ENCODE measurements at regions not wholly inside any gene's neighbourhood (a gene's known extent, or its start where the extent isn't known, plus 50 kb on each side); places are given as distances from the start of the nearest gene placed in this dataset.

GRCh38 chr9:8140557-8140956 is 341.0 kb upstream of the DMAC1 start:
- no peak for DNase-seq (ENCODE audit: low read depth)
- no peak for TF ChIP-seq CTCF (conservative IDR thresholded peaks at IDR 0.05; ENCODE audit: low read depth, low read length)
- H3K4me3 ChIP-seq (ENCODE audit: low read length), result no peak overlapping the region

GRCh38 chr9:8139756-8140155 is 340.2 kb upstream of the DMAC1 start:
- TF ChIP-seq CTCF (conservative IDR thresholded peaks at IDR 0.05; ENCODE audit: low read depth, low read length), result no peak
- no peak for DNase-seq (ENCODE audit: low read depth)
- H3K4me3 ChIP-seq (ENCODE audit: low read length), result no peak overlapping the region

GRCh38 chr9:8136477-8136876 is 336.9 kb upstream of the DMAC1 start:
- no peak for TF ChIP-seq CTCF (conservative IDR thresholded peaks at IDR 0.05; ENCODE audit: low read depth, low read length)
- no peak for DNase-seq (ENCODE audit: low read depth)
- no peak overlapping the region for H3K4me3 ChIP-seq (ENCODE audit: low read length)

GRCh38 chr9:8134635-8135034 is 335.1 kb upstream of the DMAC1 start:
- TF ChIP-seq CTCF (conservative IDR thresholded peaks at IDR 0.05; ENCODE audit: low read depth, low read length), result no peak
- H3K4me3 ChIP-seq (ENCODE audit: low read length), result no peak overlapping the region
- no peak for DNase-seq (ENCODE audit: low read depth)

- H3K4me3 ChIP-seq (ENCODE audit: low read length), result no peak overlapping the region
- no peak for TF ChIP-seq CTCF (conservative IDR thresholded peaks at IDR 0.05; ENCODE audit: low read depth, low read length)
- DNase-seq (ENCODE audit: low read depth), result no peak
These were observed 334.0 kb upstream of the DMAC1 start for GRCh38 chr9:8133606-8134005.

GRCh38 chr9:8115570-8115969 is 316.0 kb upstream of the DMAC1 start:
- no peak for DNase-seq (ENCODE audit: low read depth)
- H3K4me3 ChIP-seq (ENCODE audit: low read length), result no peak overlapping the region
- no peak for TF ChIP-seq CTCF (conservative IDR thresholded peaks at IDR 0.05; ENCODE audit: low read depth, low read length)

GRCh38 chr9:8114826-8115225 is 315.2 kb upstream of the DMAC1 start:
- no peak for TF ChIP-seq CTCF (conservative IDR thresholded peaks at IDR 0.05; ENCODE audit: low read depth, low read length)
- DNase-seq (ENCODE audit: low read depth), result no peak
- H3K4me3 ChIP-seq (ENCODE audit: low read length), result no peak overlapping the region

Data from retinal pigment epithelial cell (primary cell).